ENCODE measurements at regions not wholly inside any gene's neighbourhood (a gene's known extent, or its start where the extent isn't known, plus 50 kb on each side); places are given as distances from the start of the nearest gene placed in this dataset.

- Histone ChIP-seq H3K4me1 (ENCODE audit: control insufficient read depth, extremely low read depth, insufficient read depth, low read length) (no peaks in the 10 kb centered on the region), H2AFZ (ENCODE audit: low read length) (no peak overlapping the region), H3K36me3 (ENCODE audit: control insufficient read depth, insufficient read depth, low read length) (no peaks in the 10 kb centered on the region), H4K20me1 (ENCODE audit: control insufficient read depth, extremely low read depth, insufficient read depth, low read length) (no peaks in the 10 kb centered on the region), H3K9me3 (ENCODE audit: control insufficient read depth, insufficient read depth, low read depth, low read length) (no peaks in the 10 kb centered on the region), H3K27me3 (ENCODE audit: control insufficient read depth, insufficient read depth, low read length) (no peaks in the 10 kb centered on the region), H3K9ac (ENCODE audit: insufficient read depth, low read length) (no peak overlapping the region), H3K27ac (ENCODE audit: insufficient read depth, low read length) (no peak overlapping the region), H3K4me2 (ENCODE audit: extremely low read depth, insufficient read depth, low read length) (no peak overlapping the region), H3K79me2 (ENCODE audit: control insufficient read depth, insufficient read depth, low read length) (no peaks in the 10 kb centered on the region), H3K4me3 (replicated peaks in 1 of 4; ENCODE audit: control extremely low read depth in 1 of 4, insufficient read depth in 1 of 4, low read depth in 3 of 4, low read length in 4 of 4) (no peak overlapping the region)
- no peak for DNase-seq (ENCODE audit: low read depth in 2 of 2)
- TF ChIP-seq EZH2 (IDR thresholded peaks at IDR 0.05; ENCODE audit: low read length, missing control alignments) = no peak
- TF ChIP-seq CTCF (conservative IDR thresholded peaks at IDR 0.05 in 1 of 2, IDR thresholded peaks at IDR 0.05 in 1 of 2; ENCODE audit: low read depth in 1 of 2, low read length in 2 of 2) = no peak
Measured at GRCh38 chr14:25485381-25485780, 435.4 kb upstream of the STXBP6 start.

DNA sequence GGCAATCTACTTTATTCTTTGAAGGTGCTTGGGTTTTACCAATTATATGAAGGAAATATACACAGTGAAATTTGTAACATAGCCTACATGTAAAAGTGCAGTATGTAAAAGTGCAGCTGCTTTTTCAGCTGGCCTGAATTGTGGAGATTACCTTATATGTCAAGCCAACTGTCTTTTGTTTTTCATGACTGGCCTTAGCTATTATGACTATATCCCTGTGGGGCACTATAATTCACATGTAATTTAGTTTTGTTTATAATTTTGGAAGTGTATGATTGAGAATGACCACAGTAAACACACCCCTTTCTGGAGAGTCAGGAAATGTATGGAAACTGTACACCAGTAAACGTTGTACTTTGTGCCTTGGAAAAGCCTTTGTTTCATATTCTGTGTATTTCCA lies 435.0 kb upstream of the STXBP6 start:
- no peaks in the 10 kb centered on the region for H3K79me2 ChIP-seq (ENCODE audit: control insufficient read depth, insufficient read depth, low read length)
- DNase-seq (ENCODE audit: low read depth in 2 of 2) = no peak
- H3K27me3 ChIP-seq (ENCODE audit: control insufficient read depth, insufficient read depth, low read length) = no peaks in the 10 kb centered on the region
- no peaks in the 10 kb centered on the region for H3K36me3 ChIP-seq (ENCODE audit: control insufficient read depth, insufficient read depth, low read length)
- H4K20me1 ChIP-seq (ENCODE audit: control insufficient read depth, extremely low read depth, insufficient read depth, low read length) = no peaks in the 10 kb centered on the region
- H3K9ac ChIP-seq (ENCODE audit: insufficient read depth, low read length) = no peak overlapping the region
- TF ChIP-seq EZH2 (IDR thresholded peaks at IDR 0.05; ENCODE audit: low read length, missing control alignments) = no peak
- no peak for TF ChIP-seq CTCF (conservative IDR thresholded peaks at IDR 0.05 in 1 of 2, IDR thresholded peaks at IDR 0.05 in 1 of 2; ENCODE audit: low read depth in 1 of 2, low read length in 2 of 2)
- H3K4me1 ChIP-seq (ENCODE audit: control insufficient read depth, extremely low read depth, insufficient read depth, low read length) = no peaks in the 10 kb centered on the region
- no peak overlapping the region for H3K4me2 ChIP-seq (ENCODE audit: extremely low read depth, insufficient read depth, low read length)
- H3K9me3 ChIP-seq (ENCODE audit: control insufficient read depth, insufficient read depth, low read depth, low read length) = no peaks in the 10 kb centered on the region
- H2AFZ ChIP-seq (ENCODE audit: low read length) = no peak overlapping the region
- H3K4me3 ChIP-seq (replicated peaks in 1 of 4; ENCODE audit: control extremely low read depth in 1 of 4, insufficient read depth in 1 of 4, low read depth in 3 of 4, low read length in 4 of 4) = no peak overlapping the region
- H3K27ac ChIP-seq (ENCODE audit: insufficient read depth, low read length) = no peak overlapping the region

DNA sequence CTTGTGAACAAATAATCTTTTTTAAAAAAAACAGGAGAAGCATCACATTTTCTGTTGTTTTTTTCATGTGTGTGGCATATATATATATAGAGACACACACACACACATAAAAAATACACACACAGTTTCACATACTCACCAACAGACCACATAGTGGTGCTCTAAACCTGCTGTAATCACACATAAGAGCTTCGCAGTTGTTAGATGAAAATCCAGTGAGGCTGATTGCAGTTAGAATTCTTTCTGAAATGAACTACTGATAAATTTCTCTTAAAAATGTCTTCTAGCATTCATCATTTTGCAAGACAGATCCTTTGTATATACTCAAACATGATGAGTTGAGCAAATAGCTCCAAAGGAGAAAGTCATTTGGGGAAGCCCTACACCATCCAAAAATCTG lies 434.3 kb upstream of the STXBP6 start:
- no peak for DNase-seq (ENCODE audit: low read depth in 2 of 2)
- Histone ChIP-seq H3K79me2 (ENCODE audit: control insufficient read depth, insufficient read depth, low read length) (no peaks in the 10 kb centered on the region), H3K4me3 (replicated peaks in 1 of 4; ENCODE audit: control extremely low read depth in 1 of 4, insufficient read depth in 1 of 4, low read depth in 3 of 4, low read length in 4 of 4) (no peak overlapping the region), H3K27me3 (ENCODE audit: control insufficient read depth, insufficient read depth, low read length) (no peaks in the 10 kb centered on the region), H3K9ac (ENCODE audit: insufficient read depth, low read length) (no peak overlapping the region), H3K36me3 (ENCODE audit: control insufficient read depth, insufficient read depth, low read length) (no peaks in the 10 kb centered on the region), H4K20me1 (ENCODE audit: control insufficient read depth, extremely low read depth, insufficient read depth, low read length) (no peaks in the 10 kb centered on the region), H3K4me2 (ENCODE audit: extremely low read depth, insufficient read depth, low read length) (no peak overlapping the region), H3K4me1 (ENCODE audit: control insufficient read depth, extremely low read depth, insufficient read depth, low read length) (no peaks in the 10 kb centered on the region), H2AFZ (ENCODE audit: low read length) (no peak overlapping the region), H3K9me3 (ENCODE audit: control insufficient read depth, insufficient read depth, low read depth, low read length) (no peaks in the 10 kb centered on the region), H3K27ac (ENCODE audit: insufficient read depth, low read length) (no peak overlapping the region)
- no peak for TF ChIP-seq CTCF (conservative IDR thresholded peaks at IDR 0.05 in 1 of 2, IDR thresholded peaks at IDR 0.05 in 1 of 2; ENCODE audit: low read depth in 1 of 2, low read length in 2 of 2)
- no peak for TF ChIP-seq EZH2 (IDR thresholded peaks at IDR 0.05; ENCODE audit: low read length, missing control alignments)

Measured in fibroblast of lung (primary cell).